Neural cell (in vitro differentiated cells): ENCODE measurements at regions not wholly inside any gene's neighbourhood (a gene's known extent, or its start where the extent isn't known, plus 50 kb on each side); places are given as distances from the start of the nearest gene placed in this dataset.

Experiments
- H2AFZ ChIP-seq: fragments of 200-600, 300-800 bp; sonication (generic), shearing (Covaris generic); 2 replicates; pipeline ENCODE4 v1.6.0; 2014; ENCODE audit warnings: low read depth, mild to moderate bottlenecking, antibody characterized with exemption, low read length, moderate library complexity
- H3F3A ChIP-seq: fragments of 200-600 bp; shearing (Covaris generic); 2 replicates; pipeline ENCODE4 v1.6.1; 2016; ENCODE audit warnings: mild to moderate bottlenecking, moderate library complexity, mixed read lengths, antibody characterized with exemption, low read length; ENCODE audit not compliant: insufficient read depth, poor library complexity, severe bottlenecking
- H3K27ac ChIP-seq: fragments of 200-600, 300-800 bp; sonication (generic), shearing (Covaris generic); 2 replicates; pipeline ENCODE4 v1.5.1; 2014; ENCODE audit warnings: mild to moderate bottlenecking, low read length, moderate library complexity
- H3K27me3 ChIP-seq: fragments of 300-800, 200-600 bp; sonication (generic), shearing (Covaris generic); 2 replicates; pipeline ENCODE4 v1.6.0; 2014; ENCODE audit warnings: mild to moderate bottlenecking, low read depth, low read length, moderate library complexity; ENCODE audit not compliant: insufficient read depth
- H3K36me3 ChIP-seq: fragments of 300-800, 200-600 bp; sonication (generic), shearing (Covaris generic); 2 replicates; pipeline ENCODE4 v1.5.1; 2014; ENCODE audit warnings: mild to moderate bottlenecking, antibody characterized with exemption, low read length, moderate library complexity; ENCODE audit not compliant: insufficient read depth
- H3K4me2 ChIP-seq: fragments of 300-800, 200-600 bp; sonication (generic), shearing (Covaris generic); 2 replicates; pipeline ENCODE4 v1.6.0; 2014; ENCODE audit warnings: mild to moderate bottlenecking, low read length
- H3K4me3 ChIP-seq: fragments of 300-800, 200-600 bp; sonication (generic), shearing (Covaris generic); 2 replicates; pipeline ENCODE4 v1.5.1; 2014; ENCODE audit warnings: mild to moderate bottlenecking, low read length, moderate library complexity
- H3K79me2 ChIP-seq: fragments of 200-600 bp; shearing (Covaris generic); replicated peaks from 2 replicates; pipeline ENCODE4 v1.6.0; 2014; ENCODE audit warnings: mild to moderate bottlenecking, low read length, moderate library complexity; ENCODE audit not compliant: insufficient read depth
- H3K9ac ChIP-seq: fragments of 300-800, 200-600 bp; sonication (generic), shearing (Covaris generic); 2 replicates; pipeline ENCODE4 v1.6.1; 2016; ENCODE audit warnings: mild to moderate bottlenecking, low read length, mixed read lengths
- H3K9me2 ChIP-seq: fragments of 200-600 bp; shearing (Covaris generic); 2 replicates; pipeline ENCODE4 v1.6.1; 2016; ENCODE audit warnings: mild to moderate bottlenecking, low read length, mixed read lengths; ENCODE audit not compliant: insufficient read depth
- H3K9me3 ChIP-seq: fragments of 200-600, 300-800 bp; sonication (generic), shearing (Covaris generic); 2 replicates; pipeline ENCODE4 v1.6.1; 2016; ENCODE audit warnings: mild to moderate bottlenecking, mixed run types, low read length, moderate library complexity, mixed read lengths
- H4K20me1 ChIP-seq: fragments of 200-600 bp; shearing (Covaris generic); 2 replicates; pipeline ENCODE4 v1.6.1; 2016; ENCODE audit warnings: mild to moderate bottlenecking, mixed run types; ENCODE audit not compliant: insufficient read depth
- CTCF ChIP-seq: fragments of 450-650 bp; IDR thresholded peaks from 2 replicates; pipeline ENCODE4 v1.5.1; 2014; ENCODE audit warnings: antibody characterized with exemption, mild to moderate bottlenecking, moderate library complexity; ENCODE audit not compliant: poor library complexity, severe bottlenecking
- EP300 ChIP-seq: fragments of 450-650 bp; conservative IDR thresholded peaks from 2 replicates; pipeline ENCODE4 v1.6.1; 2014; ENCODE audit warnings: antibody characterized with exemption, mild to moderate bottlenecking, moderate library complexity; ENCODE audit not compliant: poor library complexity, severe bottlenecking
- EZH2 ChIP-seq: fragments of 200-600, 300-800 bp; shearing (Covaris generic), sonication (generic); IDR thresholded peaks from 2 replicates; pipeline ENCODE4 v1.6.1; 2014; ENCODE audit warnings: antibody characterized with exemption, low read length, borderline replicate concordance, mild to moderate bottlenecking; ENCODE audit not compliant: insufficient read depth, poor library complexity, severe bottlenecking
- MXI1 ChIP-seq: fragments of 450-650 bp; conservative IDR thresholded peaks from 2 replicates; pipeline ENCODE4 v1.6.1; 2014; ENCODE audit warnings: antibody characterized with exemption, mild to moderate bottlenecking; ENCODE audit not compliant: poor library complexity, severe bottlenecking
- POLR2AphosphoS5 ChIP-seq: IDR thresholded peaks from 2 replicates; pipeline ENCODE4 v1.6.1; 2012
- RAD21 ChIP-seq: fragments of 450-650 bp; conservative IDR thresholded peaks from 2 replicates; pipeline ENCODE4 v1.6.1; 2014; ENCODE audit warnings: antibody characterized with exemption, mild to moderate bottlenecking, moderate library complexity
- REST ChIP-seq: IDR thresholded peaks from 2 replicates; pipeline ENCODE4 v1.6.1; 2012; ENCODE audit warnings: borderline replicate concordance
- SMC3 ChIP-seq: fragments of 450-650 bp; conservative IDR thresholded peaks from 2 replicates; pipeline ENCODE4 v1.6.1; 2014; ENCODE audit warnings: antibody characterized with exemption, mild to moderate bottlenecking, moderate library complexity; ENCODE audit not compliant: poor library complexity
- TAF1 ChIP-seq: IDR thresholded peaks from 2 replicates; pipeline ENCODE4 v1.6.1; 2012; ENCODE audit warnings: low read depth

- TF ChIP-seq TAF1 (no peak), MXI1 (no peak), SMC3 (no peak), EZH2 (no peak), RAD21 (no peak), POLR2AphosphoS5 (no peak), REST (no peak), EP300 (no peak), CTCF (no peak)
- no peaks in the 10 kb centered on the region for H3K9me3 ChIP-seq
Measured at GRCh38 chr7:84502239-84502638, 307.6 kb upstream of the SEMA3A start.

GRCh38 chr7:84497873-84498272 is 303.3 kb upstream of the SEMA3A start:
- Histone ChIP-seq H2AFZ (no peak overlapping the region), H3F3A (peaks cover 2% of the 10 kb centered on the region), H3K79me2 (no peaks in the 10 kb centered on the region)

More at GRCh38 chr7:84502239-84502638, 307.6 kb upstream of the SEMA3A start:
- no peaks in the 10 kb centered on the region for H4K20me1 ChIP-seq
- H2AFZ ChIP-seq: no peak overlapping the region
- no peaks in the 10 kb centered on the region for H3K27me3 ChIP-seq
- H3K4me3 ChIP-seq: no peak overlapping the region
- no peak overlapping the region for H3K9ac ChIP-seq
- H3K4me2 ChIP-seq: no peak overlapping the region
- H3K36me3 ChIP-seq: no peaks in the 10 kb centered on the region
- H3K27ac ChIP-seq: no peak overlapping the region
- no peaks in the 10 kb centered on the region for H3K9me2 ChIP-seq
- no peaks in the 10 kb centered on the region for H3F3A ChIP-seq
- H3K79me2 ChIP-seq: no peaks in the 10 kb centered on the region

More at GRCh38 chr7:84497873-84498272, 303.3 kb upstream of the SEMA3A start:
- H3K9me2 ChIP-seq: no peaks in the 10 kb centered on the region
- H3K9me3 ChIP-seq: no peaks in the 10 kb centered on the region
- H3K9ac ChIP-seq: no peak overlapping the region
- no peaks in the 10 kb centered on the region for H3K27me3 ChIP-seq
- no peak overlapping the region for H3K4me2 ChIP-seq
- no peak for TF ChIP-seq REST
- no peak for TF ChIP-seq SMC3
- TF ChIP-seq EP300: no peak
- TF ChIP-seq RAD21: no peak
- no peak for TF ChIP-seq TAF1
- no peak for TF ChIP-seq EZH2
- TF ChIP-seq CTCF: no peak
- no peak for TF ChIP-seq POLR2AphosphoS5
- TF ChIP-seq MXI1: no peak
- H3K4me3 ChIP-seq: no peak overlapping the region
- H3K27ac ChIP-seq: no peak overlapping the region
- no peaks in the 10 kb centered on the region for H3K36me3 ChIP-seq
- H4K20me1 ChIP-seq: no peaks in the 10 kb centered on the region
